ENCODE measurements at regions not wholly inside any gene's neighbourhood (a gene's known extent, or its start where the extent isn't known, plus 50 kb on each side); places are given as distances from the start of the nearest gene placed in this dataset.

GRCh38 chr20:50259705-50260478 lies 69.3 kb downstream of the CEBPB start (continued):
- TF ChIP-seq CCNT2 (IDR thresholded peaks at IDR 0.05; ENCODE audit: borderline replicate concordance, extremely low read depth, insufficient read length, low read depth, low read length) (no peak), ATF3 (IDR thresholded peaks at IDR 0.05) (no peak), ATF3 (CRISPR knock-in tag; conservative IDR thresholded peaks at IDR 0.05) (no peak), PHF20 (IDR thresholded peaks at IDR 0.05; ENCODE audit: partially characterized antibody) (no peak), RBM25 (IDR thresholded peaks at IDR 0.05; ENCODE audit: low read depth, low read length, severe bottlenecking) (no peak), ARID1B (IDR thresholded peaks at IDR 0.05) (peak; percentile 24; the same call in 1 of the 2 replicates), ZBTB26 (CRISPR knock-in tag; IDR thresholded peaks at IDR 0.05) (peak; percentile 86), TEAD4 (IDR thresholded peaks at IDR 0.05; ENCODE audit: low read length) (no peak), TEAD4 (CRISPR knock-in tag; IDR thresholded peaks at IDR 0.05; ENCODE audit: borderline replicate concordance) (no peak), ZNF655 (CRISPR knock-in tag; IDR thresholded peaks at IDR 0.05) (no peak), ZNF766 (CRISPR knock-in tag; conservative IDR thresholded peaks at IDR 0.05) (no peak), HMGXB4 (CRISPR knock-in tag; IDR thresholded peaks at IDR 0.05) (no peak), YY1 (IDR thresholded peaks at IDR 0.05; ENCODE audit: borderline replicate concordance in 1 of 3, control insufficient read depth in 1 of 3, extremely low read depth in 1 of 3, insufficient read depth in 3 of 3, insufficient read length in 1 of 3, insufficient replicate concordance in 2 of 3, low read depth in 1 of 3, low read length in 2 of 3) (no peak), ZNF282 (CRISPR knock-in tag; IDR thresholded peaks at IDR 0.05) (no peak), ZFP1 (CRISPR knock-in tag; IDR thresholded peaks at IDR 0.05) (no peak), NBN (IDR thresholded peaks at IDR 0.05; ENCODE audit: low read depth) (peak; percentile 62; the same call in 1 of the 2 replicates), HNRNPLL (IDR thresholded peaks at IDR 0.05; ENCODE audit: low read depth, low read length, poor library complexity, severe bottlenecking) (no peak), BRD9 (IDR thresholded peaks at IDR 0.05; ENCODE audit: low read depth, partially characterized antibody) (peak; percentile 46), ZC3H4 (CRISPR knock-in tag; IDR thresholded peaks at IDR 0.05; ENCODE audit: borderline replicate concordance) (no peak), ZBTB1 (CRISPR knock-in tag; IDR thresholded peaks at IDR 0.05; ENCODE audit: borderline replicate concordance, low read depth) (no peak)

All from K562 (cell line).